ENCODE measurements at regions not wholly inside any gene's neighbourhood (a gene's known extent, or its start where the extent isn't known, plus 50 kb on each side); places are given as distances from the start of the nearest gene placed in this dataset.

DNA sequence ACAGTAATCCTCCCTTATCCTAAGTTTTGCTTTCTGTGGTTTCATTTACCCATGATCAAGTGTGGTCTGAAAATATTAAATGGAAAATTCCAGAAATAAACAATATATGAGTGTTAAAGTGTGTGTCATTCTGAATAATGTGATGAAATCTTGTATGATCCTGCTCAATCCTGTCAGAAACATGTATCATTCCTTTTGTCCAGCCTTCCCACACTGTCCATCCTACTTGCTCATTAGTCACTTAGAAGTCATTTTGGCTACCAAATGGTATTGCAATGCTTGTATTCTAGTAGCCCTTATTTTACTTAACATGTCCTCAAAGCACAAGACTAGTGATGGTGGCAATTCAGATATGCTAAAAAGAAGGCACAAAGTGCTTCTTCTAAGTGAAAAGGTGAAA lies 1211.2 kb upstream of the SORCS1 start:
- TF ChIP-seq, protein P1, sequence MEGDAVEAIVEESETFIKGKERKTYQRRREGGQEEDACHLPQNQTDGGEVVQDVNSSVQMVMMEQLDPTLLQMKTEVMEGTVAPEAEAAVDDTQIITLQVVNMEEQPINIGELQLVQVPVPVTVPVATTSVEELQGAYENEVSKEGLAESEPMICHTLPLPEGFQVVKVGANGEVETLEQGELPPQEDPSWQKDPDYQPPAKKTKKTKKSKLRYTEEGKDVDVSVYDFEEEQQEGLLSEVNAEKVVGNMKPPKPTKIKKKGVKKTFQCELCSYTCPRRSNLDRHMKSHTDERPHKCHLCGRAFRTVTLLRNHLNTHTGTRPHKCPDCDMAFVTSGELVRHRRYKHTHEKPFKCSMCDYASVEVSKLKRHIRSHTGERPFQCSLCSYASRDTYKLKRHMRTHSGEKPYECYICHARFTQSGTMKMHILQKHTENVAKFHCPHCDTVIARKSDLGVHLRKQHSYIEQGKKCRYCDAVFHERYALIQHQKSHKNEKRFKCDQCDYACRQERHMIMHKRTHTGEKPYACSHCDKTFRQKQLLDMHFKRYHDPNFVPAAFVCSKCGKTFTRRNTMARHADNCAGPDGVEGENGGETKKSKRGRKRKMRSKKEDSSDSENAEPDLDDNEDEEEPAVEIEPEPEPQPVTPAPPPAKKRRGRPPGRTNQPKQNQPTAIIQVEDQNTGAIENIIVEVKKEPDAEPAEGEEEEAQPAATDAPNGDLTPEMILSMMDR (conservative IDR thresholded peaks at IDR 0.05 in 1 of 2, IDR thresholded peaks at IDR 0.05 in 1 of 2; ENCODE audit: extremely low read depth in 1 of 2, insufficient read depth in 1 of 2, low read depth in 1 of 2, low read length in 2 of 2): no peak
- TF ChIP-seq EZH2 (IDR thresholded peaks at IDR 0.05; ENCODE audit: borderline replicate concordance, low read length): no peak
